Immature natural killer cell (primary cell): ENCODE measurements at regions not wholly inside any gene's neighbourhood (a gene's known extent, or its start where the extent isn't known, plus 50 kb on each side); places are given as distances from the start of the nearest gene placed in this dataset.

Experiments used
- DNase-seq, 3 donors: peaks; one replicate each; pipeline ENCODE4 v3.0.0; 2022; ENCODE audit warnings: mixed read lengths in 1 of 3
- H3K27ac Mint-ChIP-seq, 6 donors: one replicate each; pipeline ENCODE4 v1.8.0; 2020; ENCODE audit warnings: mixed read lengths in 6 of 6, mild to moderate bottlenecking in 5 of 6, inconsistent platforms in 4 of 6, moderate library complexity in 3 of 6
- H3K27me3 Mint-ChIP-seq, 3 donors: one replicate each; pipeline ENCODE4 v1.8.0; 2020 to 2021; ENCODE audit warnings: low read depth in 3 of 3, mild to moderate bottlenecking in 3 of 3, mixed read lengths in 3 of 3, moderate library complexity in 3 of 3, inconsistent platforms in 1 of 3
- H3K36me3 Mint-ChIP-seq, 3 donors: one replicate each; pipeline ENCODE4 v1.8.0; 2020; ENCODE audit warnings: mixed read lengths in 3 of 3, inconsistent platforms in 2 of 3, mild to moderate bottlenecking in 2 of 3
- H3K4me1 Mint-ChIP-seq, 2 donors: one replicate each; pipeline ENCODE4 v1.8.0; 2020; ENCODE audit warnings: inconsistent platforms in 2 of 2, mild to moderate bottlenecking in 2 of 2, mixed read lengths in 2 of 2, moderate library complexity in 1 of 2
- H3K4me3 Mint-ChIP-seq, 5 donors: one replicate each; pipeline ENCODE4 v1.8.0; 2020; ENCODE audit warnings: mild to moderate bottlenecking in 5 of 5, mixed read lengths in 5 of 5, inconsistent platforms in 3 of 5, moderate library complexity in 3 of 5
- H3K9me3 Mint-ChIP-seq, 6 donors: one replicate each; pipeline ENCODE4 v1.8.0; 2020; ENCODE audit warnings: mild to moderate bottlenecking in 6 of 6, mixed read lengths in 6 of 6, inconsistent platforms in 4 of 6, moderate library complexity in 3 of 6

DNA sequence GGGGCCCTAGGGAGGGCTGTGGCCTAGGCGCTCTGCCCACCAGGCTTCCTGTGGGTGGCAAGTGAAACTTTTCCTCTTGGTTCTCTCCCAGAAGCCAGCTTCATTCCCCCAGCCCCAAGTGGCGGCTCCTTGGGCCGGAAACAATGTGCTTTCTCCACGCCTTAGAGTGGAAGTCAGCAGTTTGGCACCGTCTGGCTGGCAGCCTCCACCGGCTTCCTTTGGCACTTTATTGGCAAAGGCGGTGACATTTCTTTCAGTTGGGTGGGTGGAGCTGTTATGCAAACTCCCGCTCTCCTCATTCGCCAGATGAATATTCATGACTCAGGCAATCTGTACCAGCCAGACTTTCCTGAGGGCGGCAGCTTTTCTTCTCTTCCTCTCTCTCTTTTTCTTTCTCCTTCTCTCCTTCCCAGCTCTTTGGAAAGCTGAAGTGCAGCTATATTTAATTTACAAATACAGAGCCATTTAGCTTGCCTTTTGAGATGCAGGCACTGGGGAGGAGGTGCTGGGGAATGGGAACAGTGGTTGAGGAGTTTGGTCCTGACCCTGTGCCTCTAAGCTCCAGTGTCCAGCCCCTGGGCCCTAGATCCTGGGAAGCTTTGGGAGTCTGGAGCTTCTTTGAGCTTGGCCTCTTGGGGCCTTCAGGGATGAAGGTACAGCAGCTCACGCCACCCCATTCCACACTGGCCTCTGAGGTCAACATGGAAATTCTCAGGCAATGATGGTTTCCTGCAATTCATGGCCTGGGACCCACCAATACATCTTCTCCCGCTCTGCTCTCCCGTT lies 67.8 kb upstream of the POU3F1 start:
- no peak overlapping the region for H3K27ac Mint-ChIP-seq
- H3K36me3 Mint-ChIP-seq, result no peaks in the 10 kb centered on the region
- DNase-seq, result no peak
- H3K9me3 Mint-ChIP-seq, result no peaks in the 10 kb centered on the region
- peaks cover 6 to 18% of the 10 kb centered on the region in 2 donors for H3K4me1 Mint-ChIP-seq
- H3K4me3 Mint-ChIP-seq, result peak overlapping the region in 1 of 5 donors; percentile 34
- peaks cover 0 to 4% (median 2%) of the 10 kb centered on the region in 3 donors for H3K27me3 Mint-ChIP-seq

DNA sequence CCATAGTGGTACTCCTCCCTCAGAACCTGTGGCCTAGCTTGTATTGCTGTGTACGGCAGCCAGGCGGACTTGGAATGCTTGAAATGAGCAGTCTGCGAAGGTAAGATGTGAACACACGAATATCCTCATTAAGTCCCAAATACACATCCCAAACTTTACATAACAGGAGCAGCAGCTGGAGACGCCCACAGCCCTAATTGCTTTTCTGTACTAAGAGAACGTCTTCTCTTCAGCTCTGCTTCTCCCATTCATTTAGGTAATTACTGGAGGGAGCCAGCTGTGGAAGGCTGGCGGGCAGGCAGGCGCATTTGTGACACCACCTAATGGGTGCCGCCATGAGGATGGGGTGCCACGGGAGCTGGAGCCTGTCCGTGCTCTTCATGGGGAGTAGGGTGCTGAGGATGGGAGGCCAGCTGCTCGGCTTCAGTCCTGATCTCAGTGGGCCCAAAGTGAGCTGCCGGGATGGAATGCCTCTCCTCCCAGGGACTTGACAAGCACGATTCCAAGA lies 66.6 kb upstream of the POU3F1 start:
- Mint-ChIP-seq H3K4me3 (no peak overlapping the region), H3K4me1 (peaks cover 6 to 18% of the 10 kb centered on the region in 2 donors), H3K9me3 (no peaks in the 10 kb centered on the region), H3K27ac (no peak overlapping the region), H3K27me3 (peaks cover 0 to 4% (median 0%) of the 10 kb centered on the region in 3 donors), H3K36me3 (no peaks in the 10 kb centered on the region)
- no peak for DNase-seq

DNA sequence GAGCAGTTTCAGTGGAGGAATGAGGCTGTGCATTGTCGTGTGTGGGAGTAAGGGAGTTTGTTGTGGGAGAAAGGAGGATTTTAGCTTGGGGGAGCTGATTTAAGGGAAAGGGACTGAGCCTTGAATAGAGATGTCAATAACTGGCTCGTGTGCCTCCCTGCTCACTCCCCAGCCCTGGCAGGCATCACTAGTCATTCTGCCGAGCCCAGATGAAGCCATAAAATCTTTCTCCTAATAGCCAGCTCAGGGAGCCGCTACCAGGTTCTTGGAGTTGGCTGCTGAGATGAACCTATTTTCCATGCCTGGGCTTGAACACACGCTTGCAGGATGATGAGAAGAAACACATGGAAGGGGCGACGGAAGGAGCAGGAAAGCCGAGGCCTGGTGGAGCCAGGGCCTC lies 65.0 kb upstream of the POU3F1 start:
- no peak overlapping the region for H3K4me3 Mint-ChIP-seq
- H3K4me1 Mint-ChIP-seq, result peaks cover 6 to 18% of the 10 kb centered on the region in 2 donors
- H3K9me3 Mint-ChIP-seq, result no peaks in the 10 kb centered on the region
- H3K27me3 Mint-ChIP-seq, result peaks cover 0 to 3% (median 0%) of the 10 kb centered on the region in 3 donors
- DNase-seq, result no peak
- H3K27ac Mint-ChIP-seq, result no peak overlapping the region
- H3K36me3 Mint-ChIP-seq, result no peaks in the 10 kb centered on the region

DNA sequence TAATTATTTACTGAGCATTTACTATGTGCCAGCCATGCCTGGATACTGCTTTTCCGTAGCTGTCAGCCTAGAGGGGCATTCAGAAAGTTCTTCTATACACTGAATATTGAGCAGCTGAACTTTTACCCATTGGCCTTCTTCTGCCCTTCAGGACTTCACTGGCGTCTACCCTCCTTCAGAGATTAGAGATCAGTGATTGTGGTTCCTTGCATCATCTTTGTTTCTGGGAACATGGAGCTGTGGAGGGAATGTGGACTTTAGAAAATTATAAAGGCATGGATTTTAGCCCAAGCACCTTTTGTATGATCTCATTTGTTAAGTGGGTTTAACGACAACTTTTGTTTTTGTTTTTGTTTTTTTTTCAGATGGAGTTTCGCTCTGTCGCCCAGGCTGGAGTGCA lies 58.7 kb upstream of the POU3F1 start:
- Mint-ChIP-seq H3K4me1 (no peaks in the 10 kb centered on the region), H3K27ac (no peak overlapping the region), H3K27me3 (peaks cover 0 to 4% (median 1%) of the 10 kb centered on the region in 3 donors), H3K4me3 (no peak overlapping the region), H3K36me3 (no peaks in the 10 kb centered on the region), H3K9me3 (no peaks in the 10 kb centered on the region)
- no peak for DNase-seq

DNA sequence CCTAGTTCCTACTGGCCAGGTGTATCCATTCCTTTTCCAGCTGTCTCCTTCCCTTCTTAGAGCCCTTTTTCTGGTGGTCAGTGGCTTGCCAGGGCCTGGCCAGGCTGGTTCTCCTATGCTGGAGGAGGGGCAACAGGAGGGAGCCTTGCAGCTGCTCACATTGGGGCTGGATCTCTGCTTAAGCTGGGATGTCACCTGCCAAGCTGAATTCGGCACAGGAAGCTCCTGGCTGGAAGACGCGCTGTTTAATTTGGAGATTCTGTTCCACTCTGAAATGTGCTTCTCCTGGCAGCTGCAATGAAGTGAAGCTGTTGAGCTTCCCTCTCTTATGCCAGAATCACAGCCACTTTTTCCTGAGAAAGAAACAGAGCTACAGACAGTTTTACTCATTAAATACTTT lies 56.0 kb upstream of the POU3F1 start:
- Mint-ChIP-seq H3K4me1 (no peaks in the 10 kb centered on the region), H3K27me3 (peaks cover 1 to 4% (median 1%) of the 10 kb centered on the region in 3 donors), H3K9me3 (no peaks in the 10 kb centered on the region), H3K27ac (no peak overlapping the region), H3K36me3 (no peaks in the 10 kb centered on the region), H3K4me3 (no peak overlapping the region)
- DNase-seq, result no peak

DNA sequence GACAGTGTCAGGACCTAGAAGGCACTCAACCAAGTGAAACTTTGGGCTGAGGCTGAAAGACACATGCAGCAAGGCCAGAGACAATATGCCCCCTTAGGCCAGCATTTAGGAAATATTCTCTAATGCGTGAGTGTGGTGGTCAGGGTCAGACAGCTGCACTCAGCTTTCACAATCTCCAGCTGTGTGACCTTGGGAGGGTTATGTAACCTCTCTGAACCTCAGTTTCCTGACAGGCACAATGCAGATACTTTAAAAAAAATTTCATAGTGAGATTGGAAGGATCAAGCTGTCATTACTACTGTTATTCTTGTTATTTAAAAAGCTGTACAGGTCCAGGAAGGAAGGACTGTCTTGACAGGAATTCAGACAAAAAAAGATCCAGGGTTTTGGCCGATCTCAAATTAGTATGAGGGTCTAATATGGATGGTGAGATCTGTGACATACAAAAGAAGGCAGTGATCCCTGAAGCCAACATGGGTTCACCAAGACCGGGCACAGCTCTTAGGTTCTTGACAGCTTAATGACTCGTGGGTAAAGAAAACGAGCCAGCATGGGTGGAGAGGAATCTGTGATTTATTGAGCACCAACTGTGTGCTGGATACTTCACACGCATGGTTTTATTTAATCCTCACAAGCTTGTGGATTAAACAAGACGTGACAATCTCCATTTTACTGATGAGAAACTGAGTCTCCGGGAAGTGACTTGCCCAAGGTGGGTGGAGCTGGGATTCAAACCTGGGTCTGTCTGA lies 54.6 kb upstream of the POU3F1 start:
- Mint-ChIP-seq H3K9me3 (no peaks in the 10 kb centered on the region), H3K36me3 (no peaks in the 10 kb centered on the region), H3K27ac (no peak overlapping the region), H3K4me1 (no peaks in the 10 kb centered on the region), H3K27me3 (peaks cover 1 to 4% (median 2%) of the 10 kb centered on the region in 3 donors), H3K4me3 (no peak overlapping the region)
- DNase-seq, result no peak

DNA sequence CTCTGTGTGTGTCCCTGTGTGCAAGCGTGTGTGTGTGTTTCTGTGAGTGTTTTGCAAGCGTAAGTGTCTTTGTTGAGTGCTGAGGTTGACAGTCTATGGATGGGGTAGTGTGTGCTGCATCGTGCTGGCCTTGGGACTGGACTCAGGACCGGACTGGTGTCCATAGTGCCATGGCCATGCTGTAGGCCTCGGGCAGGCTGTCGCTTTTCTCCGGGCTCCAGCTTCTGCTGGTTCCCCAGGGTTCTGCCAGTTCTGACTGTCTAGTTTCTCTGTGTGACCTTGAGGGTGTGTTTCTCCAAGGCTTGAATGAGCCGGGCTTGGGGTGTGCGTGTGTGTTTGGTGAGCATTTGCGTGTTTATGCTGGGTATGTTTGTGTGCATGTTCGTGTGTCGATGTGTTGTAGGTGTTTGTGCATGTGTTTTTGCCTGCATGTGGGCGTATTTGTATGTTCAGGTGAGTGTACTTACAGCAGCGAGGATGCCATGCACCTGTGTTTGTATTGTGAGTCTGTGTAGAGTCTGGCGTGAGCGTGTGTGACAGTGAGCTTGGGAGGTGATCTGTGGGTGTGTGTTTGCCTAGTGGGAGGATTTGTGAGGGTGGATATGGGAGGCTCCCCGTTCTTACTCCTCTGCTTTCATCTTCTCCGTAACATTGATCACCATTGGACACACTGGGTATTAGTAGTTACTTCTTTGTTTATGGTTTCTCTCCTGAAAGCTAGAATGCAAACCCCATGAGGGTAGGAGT lies 51.7 kb upstream of the POU3F1 start:
- H3K27me3 Mint-ChIP-seq, result peaks cover under 1 to 4% (median 3%) of the 10 kb centered on the region in 3 donors
- no peaks in the 10 kb centered on the region for H3K9me3 Mint-ChIP-seq
- H3K27ac Mint-ChIP-seq, result no peak overlapping the region
- DNase-seq, result no peak
- no peak overlapping the region for H3K4me3 Mint-ChIP-seq
- H3K36me3 Mint-ChIP-seq, result no peaks in the 10 kb centered on the region
- no peaks in the 10 kb centered on the region for H3K4me1 Mint-ChIP-seq

DNA sequence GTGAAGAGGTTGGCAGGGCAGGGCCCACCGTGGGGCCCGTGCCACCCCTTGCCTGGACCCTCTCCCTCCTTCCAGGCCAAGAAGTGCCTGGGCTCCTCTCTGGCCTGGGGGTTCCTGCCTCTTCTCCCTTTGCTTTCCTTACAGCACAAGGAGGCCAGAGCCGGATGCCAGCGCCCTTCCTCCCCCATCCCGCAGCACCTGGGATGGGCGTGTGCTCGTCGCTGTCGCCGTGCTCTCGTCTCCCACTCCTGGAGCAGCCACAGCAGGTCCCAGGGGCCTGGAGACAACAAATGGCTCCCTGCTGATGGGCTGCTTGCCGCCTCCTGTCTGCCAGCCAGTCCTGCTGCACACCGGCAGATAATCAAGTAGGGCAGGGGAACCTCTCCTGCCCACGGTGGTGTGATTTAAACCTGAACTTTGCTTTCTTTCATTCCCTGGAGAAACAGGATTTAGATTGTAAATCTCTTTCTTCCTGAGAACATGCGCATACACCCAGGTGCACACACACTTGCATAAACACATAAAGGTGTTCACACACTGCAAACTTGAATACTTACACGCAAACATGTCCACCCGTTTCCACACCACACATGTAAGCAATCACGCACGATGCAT lies 50.8 kb upstream of the POU3F1 start:
- peaks cover 3 to 5% (median 4%) of the 10 kb centered on the region in 3 donors for H3K27me3 Mint-ChIP-seq
- H3K27ac Mint-ChIP-seq, result no peak overlapping the region
- no peaks in the 10 kb centered on the region for H3K4me1 Mint-ChIP-seq

More for the DNA sequence above, 50.8 kb upstream of the POU3F1 start:
- Mint-ChIP-seq H3K36me3 (no peaks in the 10 kb centered on the region), H3K4me3 (no peak overlapping the region), H3K9me3 (no peaks in the 10 kb centered on the region)
- DNase-seq, result no peak
